Left lung (tissue), 4 donors: ENCODE measurements at regions not wholly inside any gene's neighbourhood (a gene's known extent, or its start where the extent isn't known, plus 50 kb on each side); places are given as distances from the start of the nearest gene placed in this dataset.
A peak's percentile ranks its signal among the peaks of the same experiment; 100 is the strongest.
"Not testable (repeated sequence)": the region's sequence is repeated elsewhere in the genome, so short reads cannot be mapped to it uniquely, and the experiment has no call there.

Experiments
- ATAC-seq: fragments of 200-7000 bp; cut with Tn5 transposase; one replicate; pipeline ENCODE4 v1.9.1; 2020; ENCODE audit warnings: moderate library complexity
- DNase-seq, 4 donors: peaks; one replicate each; pipeline ENCODE4 v3.0.0-alpha.2; 2013 to 2020
- H3K27ac ChIP-seq, 2 donors: fragments of 200-600 bp; sonication (generic) in 1 of 2; one replicate each; pipeline versions ENCODE4 v1.5.0 to v1.8.0; 2020 to 2021
- H3K27me3 ChIP-seq, 2 donors: fragments of 200-600 bp; sonication (generic) in 1 of 2; one replicate each; pipeline versions ENCODE4 v1.5.0 to v1.8.0; 2020 to 2021
- H3K36me3 ChIP-seq, 2 donors: fragments of 200-600 bp; sonication (generic) in 1 of 2; one replicate each; pipeline versions ENCODE4 v1.5.0 to v1.8.0; 2020 to 2021
- H3K4me1 ChIP-seq, 2 donors: fragments of 200-600 bp; one replicate each; pipeline ENCODE4 v1.8.0; 2021
- H3K4me3 ChIP-seq, 2 donors: fragments of 200-600 bp; sonication (generic) in 1 of 2; one replicate each; pipeline versions ENCODE4 v1.5.0 to v1.8.0; 2020 to 2021; ENCODE audit warnings: mild to moderate bottlenecking in 1 of 2
- H3K9me3 ChIP-seq, 2 donors: fragments of 200-600 bp; sonication (generic) in 1 of 2; one replicate each; pipeline versions ENCODE4 v1.5.0 to v1.8.0; 2020 to 2021
- CTCF ChIP-seq, 2 donors: fragments of 200-600 bp; sonication (generic) in 1 of 2; IDR thresholded peaks; one replicate each; pipeline versions ENCODE4 v1.5.0 to v1.8.0; 2021; ENCODE audit warnings: antibody characterized with exemption in 2 of 2
- intact Hi-C, 2 donors: fragments of 100-400 bp; cut with DNase I; formaldehyde crosslinking; loops; one replicate each; pipeline versions ENCODE4 v1.11.2 to v1.14.2; 2022
- donor health status: DM: no; HTN: yes; CAD: no.
- donor health status: DM: no; HTN: no; CAD: no.

DNA sequence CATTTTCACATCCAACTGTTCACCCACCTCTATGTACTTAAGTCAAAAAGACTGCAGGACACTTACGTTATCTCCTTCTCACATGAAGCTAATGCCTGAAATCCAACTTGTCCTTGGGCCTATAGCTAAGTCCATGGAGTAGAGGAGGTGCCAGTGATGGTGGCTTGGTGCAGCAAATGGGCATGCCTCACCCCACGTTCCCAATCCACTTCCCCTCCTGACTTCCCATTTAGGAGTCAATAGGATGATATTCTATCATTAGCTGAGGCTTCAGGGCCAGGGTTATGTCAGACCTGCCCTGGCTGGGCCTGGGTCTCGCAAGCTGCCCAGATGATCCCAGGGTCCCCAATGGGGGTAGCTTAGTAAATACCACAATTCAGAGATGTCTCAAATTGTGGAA is 410.4 kb downstream of the MAFB start:
- intact Hi-C loops: no loop called here
- Histone ChIP-seq H3K27ac (peak overlapping the region; percentile 73 to 74), H3K36me3 (no peaks in the 10 kb centered on the region), H3K9me3 (no peaks in the 10 kb centered on the region), H3K4me3 (no peak overlapping the region), H3K27me3 (no peaks in the 10 kb centered on the region), H3K4me1 (peaks cover 14 to 16% of the 10 kb centered on the region in 2 donors)
- DNase-seq (no peak), ATAC-seq (no peak)
- TF ChIP-seq CTCF (IDR thresholded peaks at IDR 0.05): no peak

DNA sequence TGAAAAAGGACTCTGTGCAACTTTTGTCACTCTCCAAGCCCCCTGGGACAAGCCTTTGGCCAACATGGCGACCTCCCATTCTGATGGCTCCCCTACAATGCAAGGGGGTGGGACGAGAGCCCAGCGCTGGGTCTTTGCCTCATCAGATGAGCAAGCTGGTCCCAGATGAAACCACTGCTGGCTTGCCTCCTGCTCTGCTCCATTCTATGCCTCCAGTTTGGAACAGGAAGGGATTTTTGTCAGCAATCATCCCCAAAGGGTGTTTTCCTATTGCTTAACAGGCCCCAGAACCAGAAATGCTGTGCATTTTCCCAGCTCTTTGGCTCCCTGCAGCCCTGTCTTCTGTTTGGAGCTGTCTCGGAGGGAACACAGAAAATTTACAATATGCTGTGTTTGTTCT is 412.7 kb downstream of the MAFB start:
- Histone ChIP-seq H3K36me3 (no peaks in the 10 kb centered on the region), H3K9me3 (no peaks in the 10 kb centered on the region), H3K4me3 (no peak overlapping the region), H3K27ac (no peak overlapping the region), H3K27me3 (no peaks in the 10 kb centered on the region), H3K4me1 (peaks cover 10 to 14% of the 10 kb centered on the region in 2 donors)
- no peak for TF ChIP-seq CTCF (IDR thresholded peaks at IDR 0.05)
- no peak for DNase-seq
- ATAC-seq: no peak
- intact Hi-C loops: no loop called here

DNA sequence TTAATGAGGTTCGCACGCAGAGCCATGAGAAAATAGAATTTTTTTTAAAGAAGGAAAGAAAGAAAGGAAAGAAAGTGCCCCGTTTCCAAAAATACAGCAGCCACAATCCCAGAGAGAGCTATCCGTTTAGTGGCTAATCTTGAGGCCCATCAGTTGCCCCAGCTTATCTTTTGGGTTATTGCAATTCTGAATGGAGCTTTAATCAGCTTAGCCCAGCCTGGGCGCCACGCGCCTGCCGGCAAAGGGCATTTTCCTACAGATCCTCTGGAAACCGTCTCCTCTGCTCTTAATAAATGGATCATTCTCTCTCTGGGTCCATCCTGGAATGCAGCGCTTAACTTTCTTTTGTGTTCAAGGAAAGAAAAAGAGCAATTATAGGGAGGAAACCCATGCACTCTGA is 413.3 kb downstream of the MAFB start:
- intact Hi-C loops: no loop called here
- H3K4me1 ChIP-seq: peaks cover 10 to 14% of the 10 kb centered on the region in 2 donors
- H3K4me3 ChIP-seq: no peak overlapping the region
- no peaks in the 10 kb centered on the region for H3K27me3 ChIP-seq
- no peaks in the 10 kb centered on the region for H3K9me3 ChIP-seq
- H3K36me3 ChIP-seq: no peaks in the 10 kb centered on the region
- DNase-seq: no peak
- no peak for TF ChIP-seq CTCF (IDR thresholded peaks at IDR 0.05)
- no peak for ATAC-seq
- H3K27ac ChIP-seq: no peak overlapping the region

GRCh38 chr20:40274912-40275533 is 414.0 kb downstream of the MAFB start:
- TF ChIP-seq CTCF (IDR thresholded peaks at IDR 0.05): no peak
- Histone ChIP-seq H3K27ac (no peak overlapping the region), H3K9me3 (no peaks in the 10 kb centered on the region), H3K4me1 (peaks cover 10 to 12% of the 10 kb centered on the region in 2 donors), H3K27me3 (no peaks in the 10 kb centered on the region), H3K36me3 (no peaks in the 10 kb centered on the region), H3K4me3 (no peak overlapping the region)
- ATAC-seq: no peak
- no peak for DNase-seq
- intact Hi-C loops: no loop called here

- H3K9me3 ChIP-seq, H3K27ac ChIP-seq, H3K36me3 ChIP-seq, H3K27me3 ChIP-seq, DNase-seq, intact Hi-C loops, H3K4me1 ChIP-seq, ATAC-seq, H3K4me3 ChIP-seq: not testable (repeated sequence)
Measured at GRCh38 chr20:40269274-40269673, 419.8 kb downstream of the MAFB start.
